ENCODE measurements at regions not wholly inside any gene's neighbourhood (a gene's known extent, or its start where the extent isn't known, plus 50 kb on each side); places are given as distances from the start of the nearest gene placed in this dataset.
"Not testable (repeated sequence)": the region's sequence is repeated elsewhere in the genome, so short reads cannot be mapped to it uniquely, and the experiment has no call there.

- TF ChIP-seq CTCF (IDR thresholded peaks at IDR 0.05; ENCODE audit: borderline replicate concordance, extremely low read depth, low read length, poor library complexity, severe bottlenecking); EZH2 (IDR thresholded peaks at IDR 0.05; ENCODE audit: borderline replicate concordance, low read depth, low read length, severe bottlenecking): not testable (repeated sequence)
Observed at GRCh38 chr11:46171693-46172092, 50.4 kb upstream of the PHF21A start.
